HUES6 (cell line): ENCODE measurements at regions not wholly inside any gene's neighbourhood (a gene's known extent, or its start where the extent isn't known, plus 50 kb on each side); places are given as distances from the start of the nearest gene placed in this dataset.

ENCODE experiments used
- H3K27ac ChIP-seq: 2 replicates; pipeline ENCODE4 v1.7.0; 2013; ENCODE audit warnings: low read depth, mild to moderate bottlenecking, low read length, inconsistent platforms
- H3K27me3 ChIP-seq: 2 replicates; pipeline ENCODE4 v1.6.1; 2013; ENCODE audit warnings: low read length; ENCODE audit not compliant: control insufficient read depth, insufficient read depth
- H3K36me3 ChIP-seq: 2 replicates; pipeline ENCODE4 v1.6.1; 2013; ENCODE audit warnings: low read length; ENCODE audit not compliant: control insufficient read depth, insufficient read depth
- H3K4me1 ChIP-seq: 2 replicates; pipeline ENCODE4 v1.6.1; 2013; ENCODE audit warnings: low read length; ENCODE audit not compliant: control insufficient read depth, insufficient read depth
- H3K4me3 ChIP-seq: 2 replicates; pipeline ENCODE4 v1.5.1; 2013; ENCODE audit warnings: low read depth, low read length
- H3K9ac ChIP-seq: one replicate; pipeline ENCODE4 v1.6.1; 2013; ENCODE audit warnings: mild to moderate bottlenecking, low read length
- H3K9me3 ChIP-seq: 2 replicates; pipeline ENCODE4 v1.6.1; 2013; ENCODE audit warnings: low read depth, low read length; ENCODE audit not compliant: control insufficient read depth, insufficient read depth

DNA sequence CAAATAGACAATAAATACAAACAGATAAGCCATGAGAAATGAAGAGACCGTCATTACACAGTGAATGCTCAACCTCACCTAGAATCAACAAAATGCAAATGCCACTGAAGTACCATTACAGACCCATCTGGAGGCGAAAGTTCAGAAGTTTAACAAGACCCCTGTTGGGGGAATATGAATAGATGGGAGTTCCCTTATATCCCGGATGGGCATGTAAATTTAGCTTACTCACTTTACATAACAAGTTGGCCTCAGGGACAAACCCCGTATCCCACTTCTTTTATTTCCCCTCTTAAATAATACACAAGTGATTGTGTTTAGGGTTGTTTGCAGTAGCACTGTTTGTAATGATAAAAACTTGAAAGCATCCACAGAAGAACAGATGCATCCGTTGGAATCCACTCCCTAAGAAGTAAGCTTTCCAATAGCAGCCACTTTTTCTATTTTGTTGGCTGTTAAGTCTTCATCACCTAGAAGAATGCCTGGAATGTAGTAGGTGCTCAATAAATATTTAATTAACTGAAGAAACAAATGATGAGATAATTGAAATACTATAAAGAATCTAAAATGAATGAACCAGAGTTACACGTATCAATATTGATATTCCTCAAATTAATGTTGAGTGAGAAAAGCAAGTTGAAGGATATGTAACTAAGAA, 1076.3 kb upstream of the TENM3 start:
- Histone ChIP-seq H3K4me1 (peaks cover 20% of the 10 kb centered on the region), H3K9ac (no peak overlapping the region), H3K36me3 (no peaks in the 10 kb centered on the region), H3K4me3 (no peak overlapping the region), H3K9me3 (peaks cover 3% of the 10 kb centered on the region; the same call in 1 of the 2 replicates), H3K27me3 (peaks cover 17% of the 10 kb centered on the region), H3K27ac (no peak overlapping the region; the same call in 1 of the 2 replicates)

DNA sequence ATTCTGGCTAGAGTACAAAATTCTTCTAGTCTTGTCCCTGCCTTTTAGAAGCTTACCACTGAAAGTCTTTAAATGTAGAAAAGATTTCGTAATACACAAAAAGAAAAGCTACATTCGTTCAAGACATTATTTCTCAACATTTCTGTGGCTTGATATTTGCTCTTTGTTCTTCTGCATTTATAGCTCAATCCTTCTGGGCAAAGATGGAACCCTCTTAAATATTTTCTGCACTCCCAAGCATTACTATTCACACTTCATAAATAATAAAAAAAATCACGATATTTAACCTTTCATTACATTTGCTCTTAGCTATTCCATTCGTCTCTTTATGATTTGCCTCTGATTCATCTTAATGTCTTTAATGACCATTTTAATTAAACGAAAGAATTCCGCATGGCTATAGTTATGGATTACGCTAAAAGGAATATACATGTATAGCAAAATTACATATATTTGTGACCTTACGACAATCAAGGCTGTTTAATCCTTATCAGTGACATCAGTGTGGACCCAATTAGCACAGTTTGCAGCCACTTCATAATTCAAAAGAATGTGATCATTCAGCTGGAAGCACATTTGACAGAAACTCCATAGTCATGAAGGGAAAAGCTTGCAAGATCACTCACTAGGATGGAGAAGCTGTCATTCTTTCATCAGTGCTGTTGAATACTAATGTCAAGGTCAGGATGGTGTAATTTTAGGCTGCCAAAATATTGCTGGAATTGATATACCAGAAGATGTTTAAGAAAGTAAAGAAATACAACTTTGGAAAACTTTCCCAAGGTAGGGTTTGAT, 1075.0 kb upstream of the TENM3 start:
- H3K9me3 ChIP-seq, result peaks cover 3% of the 10 kb centered on the region; the same call in 1 of the 2 replicates
- no peak overlapping the region for H3K9ac ChIP-seq
- no peak overlapping the region for H3K27ac ChIP-seq
- H3K36me3 ChIP-seq, result no peaks in the 10 kb centered on the region
- no peak overlapping the region for H3K4me3 ChIP-seq
- peaks cover 17% of the 10 kb centered on the region for H3K27me3 ChIP-seq
- peaks cover 20% of the 10 kb centered on the region for H3K4me1 ChIP-seq

- Histone ChIP-seq H3K4me3 (no peak overlapping the region), H3K27me3 (peaks cover 3% of the 10 kb centered on the region; the same call in 1 of the 2 replicates), H3K9me3 (peaks cover 3% of the 10 kb centered on the region; the same call in 1 of the 2 replicates), H3K4me1 (0 out of 2 replicates have a peak, but pooled peaks cover 9% of the 10 kb centered on the region), H3K27ac (no peak overlapping the region), H3K36me3 (no peaks in the 10 kb centered on the region), H3K9ac (no peak overlapping the region)
Observed at GRCh38 chr4:181173046-181173445, 1070.2 kb upstream of the TENM3 start.

DNA sequence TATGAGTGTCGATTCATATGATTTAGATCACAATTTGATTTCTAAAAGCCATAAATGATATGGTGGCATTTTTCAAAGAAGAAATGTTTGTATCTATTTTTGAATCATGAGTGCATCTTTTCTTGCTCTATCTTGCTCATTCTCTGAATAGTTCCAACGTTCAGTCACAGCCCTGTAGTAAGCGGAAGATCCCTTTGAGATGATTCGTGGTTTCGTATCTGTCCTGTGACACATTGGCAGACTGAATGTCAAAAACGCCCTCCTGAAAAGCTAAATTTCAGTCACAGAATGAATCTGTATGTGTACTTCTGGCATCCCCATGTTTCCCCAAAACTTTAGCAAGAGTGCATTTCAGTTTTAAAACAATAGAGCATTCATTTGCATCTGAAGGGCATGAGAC, 1066.9 kb upstream of the TENM3 start:
- Histone ChIP-seq H3K27ac (no peak overlapping the region), H3K4me1 (0 out of 2 replicates have a peak, but pooled peaks cover 4% of the 10 kb centered on the region), H3K36me3 (no peaks in the 10 kb centered on the region), H3K9ac (no peak overlapping the region), H3K4me3 (no peak overlapping the region), H3K27me3 (no peaks in the 10 kb centered on the region), H3K9me3 (peaks cover 3% of the 10 kb centered on the region; the same call in 1 of the 2 replicates)

GRCh38 chr4:181181331-181181730, 1061.9 kb upstream of the TENM3 start:
- Histone ChIP-seq H3K27me3 (no peaks in the 10 kb centered on the region), H3K36me3 (no peaks in the 10 kb centered on the region), H3K27ac (no peak overlapping the region), H3K4me1 (no peaks in the 10 kb centered on the region), H3K4me3 (no peak overlapping the region), H3K9ac (no peak overlapping the region), H3K9me3 (peaks cover 10% of the 10 kb centered on the region; the same call in 1 of the 2 replicates)

- H3K9me3 ChIP-seq, result peaks cover 9% of the 10 kb centered on the region; the same call in 1 of the 2 replicates
- H3K27ac ChIP-seq, result no peak overlapping the region
- H3K36me3 ChIP-seq, result no peaks in the 10 kb centered on the region
- peaks cover 9% of the 10 kb centered on the region; the same call in 1 of the 2 replicates for H3K4me1 ChIP-seq
- no peak overlapping the region for H3K4me3 ChIP-seq
- H3K27me3 ChIP-seq, result no peaks in the 10 kb centered on the region
- no peak overlapping the region for H3K9ac ChIP-seq
Observed at GRCh38 chr4:181189751-181190150, 1053.5 kb upstream of the TENM3 start.

GRCh38 chr4:181193131-181193930, 1049.9 kb upstream of the TENM3 start:
- no peaks in the 10 kb centered on the region for H3K9me3 ChIP-seq
- peaks cover 9% of the 10 kb centered on the region; the same call in 1 of the 2 replicates for H3K4me1 ChIP-seq
- no peaks in the 10 kb centered on the region for H3K36me3 ChIP-seq
- no peak overlapping the region for H3K9ac ChIP-seq
- no peaks in the 10 kb centered on the region for H3K27me3 ChIP-seq
- no peak overlapping the region for H3K27ac ChIP-seq
- no peak overlapping the region for H3K4me3 ChIP-seq

DNA sequence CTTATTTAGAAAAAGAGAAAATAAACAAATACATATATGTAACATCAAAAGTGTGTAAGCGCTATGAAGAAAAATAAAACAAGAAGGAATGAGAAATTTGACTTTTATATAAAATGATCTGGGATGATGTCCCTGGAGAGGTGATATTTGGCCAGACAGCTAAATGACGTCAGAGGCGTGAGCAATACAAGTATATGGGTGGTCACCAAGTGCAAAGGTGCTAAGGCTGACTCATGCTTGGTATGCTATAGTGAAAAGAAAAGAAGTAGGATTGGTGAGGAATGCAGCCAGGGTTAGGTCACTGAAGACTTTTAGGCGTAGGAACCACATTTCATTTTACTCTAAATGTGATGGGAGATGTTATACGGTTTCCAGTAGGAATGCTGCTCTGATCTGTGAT, 1049.1 kb upstream of the TENM3 start:
- no peaks in the 10 kb centered on the region for H3K9me3 ChIP-seq
- no peak overlapping the region for H3K9ac ChIP-seq
- peaks cover 9% of the 10 kb centered on the region; the same call in 1 of the 2 replicates for H3K4me1 ChIP-seq
- H3K27ac ChIP-seq, result no peak overlapping the region
- H3K36me3 ChIP-seq, result no peaks in the 10 kb centered on the region
- no peak overlapping the region for H3K4me3 ChIP-seq
- no peaks in the 10 kb centered on the region for H3K27me3 ChIP-seq

DNA sequence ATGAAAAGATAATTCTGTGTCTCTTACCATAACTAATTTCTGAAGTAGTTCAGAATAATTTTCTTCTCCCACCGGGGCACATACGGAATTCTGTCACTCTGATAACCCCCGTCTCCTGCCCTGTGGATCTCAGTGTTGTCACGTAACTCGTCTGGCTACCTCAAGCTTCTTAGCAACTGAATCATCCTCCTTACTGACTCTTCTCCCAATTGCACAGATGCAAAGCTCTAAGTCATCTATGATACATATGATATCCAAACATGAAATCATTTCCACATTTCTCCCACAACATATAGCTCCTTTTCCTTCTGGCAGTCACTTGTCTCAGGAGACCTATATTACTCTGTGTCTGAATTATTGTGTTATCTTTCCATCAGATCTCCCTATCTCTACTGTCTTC, 1043.1 kb upstream of the TENM3 start:
- H3K4me3 ChIP-seq, result no peak overlapping the region
- H3K9ac ChIP-seq, result no peak overlapping the region
- no peaks in the 10 kb centered on the region for H3K4me1 ChIP-seq
- no peak overlapping the region for H3K27ac ChIP-seq
- H3K9me3 ChIP-seq, result no peaks in the 10 kb centered on the region
- no peaks in the 10 kb centered on the region for H3K27me3 ChIP-seq
- H3K36me3 ChIP-seq, result no peaks in the 10 kb centered on the region

DNA sequence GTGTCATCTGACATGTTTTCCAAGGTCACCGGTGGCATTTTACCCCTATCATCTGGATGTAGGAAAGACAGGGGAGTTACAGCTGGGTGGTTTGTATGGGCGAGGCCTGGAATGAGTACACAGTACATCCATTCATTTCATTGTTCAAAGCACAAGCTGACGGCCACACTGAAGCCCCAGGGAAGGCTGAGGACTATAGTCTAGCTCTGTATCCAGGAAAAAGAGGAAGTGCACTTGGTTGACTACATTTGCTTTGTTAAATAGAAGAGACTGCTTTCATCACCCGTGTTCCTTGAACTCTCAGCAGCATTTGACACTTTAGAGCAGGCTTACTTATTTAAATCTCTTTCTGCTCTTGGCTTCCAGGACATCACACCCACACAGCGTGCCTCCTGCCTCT, 1041.0 kb upstream of the TENM3 start:
- H3K9ac ChIP-seq, result no peak overlapping the region
- H3K36me3 ChIP-seq, result no peaks in the 10 kb centered on the region
- no peak overlapping the region for H3K27ac ChIP-seq
- no peaks in the 10 kb centered on the region for H3K27me3 ChIP-seq
- no peak overlapping the region for H3K4me3 ChIP-seq
- no peaks in the 10 kb centered on the region for H3K4me1 ChIP-seq
- no peaks in the 10 kb centered on the region for H3K9me3 ChIP-seq
